Testis (tissue), 2 donors: ENCODE measurements at regions not wholly inside any gene's neighbourhood (a gene's known extent, or its start where the extent isn't known, plus 50 kb on each side); places are given as distances from the start of the nearest gene placed in this dataset.

Experiments used
- DNase-seq: peaks from one replicate; pipeline ENCODE4 v3.0.0-alpha.2; 2019
- H3K27ac ChIP-seq, 2 donors: fragments of 200-600 bp; sonication (generic); one replicate each; pipeline ENCODE4 v1.5.1; 2019
- H3K27me3 ChIP-seq: fragments of 200-600 bp; sonication (generic); one replicate; pipeline ENCODE4 v1.5.1; 2019
- H3K36me3 ChIP-seq: fragments of 200-600 bp; sonication (generic); one replicate; pipeline ENCODE4 v1.5.1; 2017; ENCODE audit warnings: low read depth; ENCODE audit errors: missing control alignments
- H3K4me1 ChIP-seq: fragments of 200-600 bp; sonication (generic); one replicate; pipeline ENCODE4 v1.5.1; 2019
- H3K4me3 ChIP-seq, 2 donors: fragments of 200-600 bp; sonication (generic); one replicate each; pipeline ENCODE4 v1.5.1; 2017 to 2019
- H3K9me3 ChIP-seq: fragments of 200-600 bp; sonication (generic); one replicate; pipeline ENCODE4 v1.5.1; 2017
- POLR2A ChIP-seq: fragments of 450-650 bp; IDR thresholded peaks from one replicate; pipeline ENCODE4 v1.6.1; 2017; ENCODE audit warnings: antibody characterized with exemption, mild to moderate bottlenecking, moderate library complexity
- WGBS, 2 donors: methylation state at CpG; one replicate each; pipeline ENCODE4 v1.1.5; 2018; 5-methylcytosine and 5-hydroxymethylcytosine counted together
- intact Hi-C: fragments of 100-400 bp; cut with DNase I; formaldehyde crosslinking; loops from one replicate; pipeline ENCODE4 v1.15.1; 2023; ENCODE audit warnings: low total_unique reads
- TF ChIP-seq, protein P1 (sequence below), 3 experiments: fragments of 450-650 bp in 2 of 3; fragments of 200-600 bp in 1 of 3; sonication (generic) in 1 of 3; IDR thresholded peaks; one replicate each; pipeline ENCODE4 v1.5.1; 2016 to 2019; ENCODE audit warnings: antibody characterized with exemption in 3 of 3, mild to moderate bottlenecking in 2 of 3, moderate library complexity in 1 of 3

DNA sequence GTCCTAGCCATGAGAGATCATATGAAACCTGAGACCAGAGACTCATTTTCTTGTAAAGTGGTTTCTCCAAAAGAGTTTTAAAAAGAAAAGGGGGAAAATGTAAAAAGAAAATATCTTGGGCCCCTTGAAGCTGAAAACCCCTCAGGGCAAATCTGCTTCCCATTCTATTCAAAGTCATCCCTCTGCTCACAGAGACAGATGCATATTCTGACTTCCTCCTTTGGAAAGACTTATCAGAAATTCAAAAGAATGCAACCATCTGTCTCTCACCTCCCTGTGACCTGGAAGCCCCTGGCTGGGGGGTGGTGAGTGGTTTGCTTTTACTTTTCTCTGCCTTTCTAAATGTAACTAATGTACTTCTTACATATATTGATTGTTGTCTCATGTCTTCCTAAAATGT is 1154.8 kb downstream of the NSUN3 start:
- intact Hi-C loops: no loop called here
- H3K4me1 ChIP-seq: no peaks in the 10 kb centered on the region
- no peaks in the 10 kb centered on the region for H3K9me3 ChIP-seq
- H3K27ac ChIP-seq: no peak overlapping the region
- H3K36me3 ChIP-seq: no peaks in the 10 kb centered on the region
- DNase-seq: no peak
- H3K4me3 ChIP-seq: no peak overlapping the region
- TF ChIP-seq, protein P1, sequence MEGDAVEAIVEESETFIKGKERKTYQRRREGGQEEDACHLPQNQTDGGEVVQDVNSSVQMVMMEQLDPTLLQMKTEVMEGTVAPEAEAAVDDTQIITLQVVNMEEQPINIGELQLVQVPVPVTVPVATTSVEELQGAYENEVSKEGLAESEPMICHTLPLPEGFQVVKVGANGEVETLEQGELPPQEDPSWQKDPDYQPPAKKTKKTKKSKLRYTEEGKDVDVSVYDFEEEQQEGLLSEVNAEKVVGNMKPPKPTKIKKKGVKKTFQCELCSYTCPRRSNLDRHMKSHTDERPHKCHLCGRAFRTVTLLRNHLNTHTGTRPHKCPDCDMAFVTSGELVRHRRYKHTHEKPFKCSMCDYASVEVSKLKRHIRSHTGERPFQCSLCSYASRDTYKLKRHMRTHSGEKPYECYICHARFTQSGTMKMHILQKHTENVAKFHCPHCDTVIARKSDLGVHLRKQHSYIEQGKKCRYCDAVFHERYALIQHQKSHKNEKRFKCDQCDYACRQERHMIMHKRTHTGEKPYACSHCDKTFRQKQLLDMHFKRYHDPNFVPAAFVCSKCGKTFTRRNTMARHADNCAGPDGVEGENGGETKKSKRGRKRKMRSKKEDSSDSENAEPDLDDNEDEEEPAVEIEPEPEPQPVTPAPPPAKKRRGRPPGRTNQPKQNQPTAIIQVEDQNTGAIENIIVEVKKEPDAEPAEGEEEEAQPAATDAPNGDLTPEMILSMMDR (IDR thresholded peaks at IDR 0.05): no peak
- TF ChIP-seq POLR2A: no peak
- H3K27me3 ChIP-seq: no peaks in the 10 kb centered on the region

DNA sequence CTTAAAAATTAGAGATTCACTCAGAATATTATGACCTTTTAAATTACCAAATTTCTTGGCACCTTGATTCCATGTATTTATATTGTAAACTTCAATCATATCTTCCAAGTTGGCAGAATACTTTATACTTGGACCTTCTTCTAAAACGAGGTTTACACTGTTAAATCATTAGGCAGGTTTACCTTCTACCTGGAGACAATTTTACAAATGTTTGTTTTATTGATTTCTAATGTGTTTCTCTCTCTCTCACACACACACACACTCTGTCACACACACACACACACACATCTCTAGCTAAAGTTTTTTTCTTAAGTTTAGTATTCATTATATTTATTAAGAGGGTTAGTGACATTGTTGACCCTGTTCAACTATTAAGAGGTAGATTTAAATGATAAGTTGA is 1155.6 kb downstream of the NSUN3 start:
- intact Hi-C loops: no loop called here
- H3K4me1 ChIP-seq: no peaks in the 10 kb centered on the region
- 60 to 73% methylated on average over 1 of the region's 1 CpG for WGBS, 2 donors

DNA sequence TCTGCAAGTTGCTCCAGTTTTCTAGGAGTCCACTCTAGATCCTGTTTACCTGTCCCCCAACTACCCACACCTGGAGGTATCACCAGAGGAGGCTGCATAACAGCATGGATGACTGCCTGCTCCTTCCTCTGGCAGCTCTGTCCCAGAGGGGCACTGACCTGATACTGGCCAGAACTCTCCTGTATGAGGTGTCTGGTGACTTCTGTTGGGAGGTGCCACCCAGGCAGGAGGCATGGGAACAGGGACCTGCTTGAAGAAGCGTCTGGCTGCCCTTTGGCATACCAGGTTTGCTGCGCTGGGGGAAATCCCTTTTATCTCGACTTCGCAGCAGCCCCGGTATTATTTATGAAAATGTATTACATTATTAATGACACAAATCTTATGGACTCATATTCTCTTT is 1163.6 kb downstream of the NSUN3 start:
- intact Hi-C loops: no loop called here
- H3K27me3 ChIP-seq: no peaks in the 10 kb centered on the region
- no peak for DNase-seq
- H3K4me1 ChIP-seq: no peaks in the 10 kb centered on the region
- WGBS, 2 donors: 92 to 98% methylated on average over 5 of the region's 5 CpGs
- H3K9me3 ChIP-seq: no peaks in the 10 kb centered on the region
- no peaks in the 10 kb centered on the region for H3K36me3 ChIP-seq
- H3K4me3 ChIP-seq: no peak overlapping the region
- TF ChIP-seq, protein P1 (IDR thresholded peaks at IDR 0.05): no peak
- no peak for TF ChIP-seq POLR2A
- H3K27ac ChIP-seq: no peak overlapping the region

More for the DNA sequence above, 1155.6 kb downstream of the NSUN3 start:
- no peak overlapping the region for H3K4me3 ChIP-seq
- H3K27me3 ChIP-seq: no peaks in the 10 kb centered on the region
- no peaks in the 10 kb centered on the region for H3K36me3 ChIP-seq
- TF ChIP-seq, protein P1 (IDR thresholded peaks at IDR 0.05): no peak
- TF ChIP-seq POLR2A: no peak
- H3K9me3 ChIP-seq: no peaks in the 10 kb centered on the region
- H3K27ac ChIP-seq: no peak overlapping the region
- DNase-seq: no peak

DNA sequence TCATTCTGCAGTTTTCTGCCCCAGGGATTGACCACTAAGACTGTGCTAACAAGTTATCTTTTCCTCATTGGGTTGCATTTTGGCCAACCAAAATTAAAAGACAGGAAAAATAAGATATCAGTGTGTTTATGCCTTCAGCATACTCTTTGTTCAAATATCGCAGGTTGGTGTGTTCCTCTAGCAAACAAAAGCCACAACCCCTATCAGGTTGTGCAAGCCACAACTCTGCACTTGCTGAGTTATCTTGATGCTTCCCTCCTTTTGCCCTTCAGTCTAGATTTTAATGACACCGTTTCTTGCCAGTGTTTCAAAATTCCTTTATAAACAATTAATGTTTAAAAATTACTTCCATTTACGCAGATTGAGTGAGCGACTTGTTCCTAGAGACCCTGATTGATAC is 1164.2 kb downstream of the NSUN3 start:
- DNase-seq: no peak
- TF ChIP-seq, protein P1 (IDR thresholded peaks at IDR 0.05): no peak
- no peak for TF ChIP-seq POLR2A
- H3K27ac ChIP-seq: no peak overlapping the region
- WGBS, 2 donors: 88 to 90% methylated on average over 4 of the region's 4 CpGs
- no peaks in the 10 kb centered on the region for H3K4me1 ChIP-seq
- H3K36me3 ChIP-seq: no peaks in the 10 kb centered on the region
- no peaks in the 10 kb centered on the region for H3K27me3 ChIP-seq
- H3K9me3 ChIP-seq: no peaks in the 10 kb centered on the region
- intact Hi-C loops: no loop called here
- H3K4me3 ChIP-seq: no peak overlapping the region

DNA sequence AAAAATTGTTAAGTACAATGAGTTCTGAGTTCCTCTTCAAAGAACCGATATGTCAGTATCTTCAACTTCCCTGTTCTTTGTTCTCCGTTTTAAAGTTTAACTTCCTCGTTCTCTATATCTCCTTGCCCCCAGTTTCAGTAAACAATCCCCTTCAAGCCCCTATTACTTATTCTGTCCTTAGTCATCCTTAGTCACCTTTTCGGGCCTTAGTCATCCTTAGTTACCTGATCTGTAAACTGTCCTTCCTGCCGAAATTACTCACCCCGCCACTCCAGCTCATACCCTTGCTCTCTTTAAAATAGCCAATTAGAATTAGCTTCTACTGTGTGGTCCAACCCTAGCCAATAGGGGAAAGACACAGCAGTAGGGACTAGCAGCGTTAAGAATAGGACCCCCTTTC is 1165.6 kb downstream of the NSUN3 start:
- DNase-seq: no peak
- Histone ChIP-seq H3K9me3 (no peaks in the 10 kb centered on the region), H3K27ac (no peak overlapping the region), H3K4me1 (no peaks in the 10 kb centered on the region), H3K4me3 (no peak overlapping the region), H3K27me3 (no peaks in the 10 kb centered on the region), H3K36me3 (no peaks in the 10 kb centered on the region)
- TF ChIP-seq POLR2A: no peak
- TF ChIP-seq, protein P1 (IDR thresholded peaks at IDR 0.05): no peak
- intact Hi-C loops: no loop called here
- WGBS, 2 donors: 75 to 77% methylated on average over 7 of the region's 7 CpGs
